Mononuclear cell (primary cell): ENCODE measurements at regions not wholly inside any gene's neighbourhood (a gene's known extent, or its start where the extent isn't known, plus 50 kb on each side); places are given as distances from the start of the nearest gene placed in this dataset.

Source experiments
- H3K27me3 ChIP-seq: 2 replicates; pipeline ENCODE4 v1.6.0; 2011; ENCODE audit warnings: low read length, control low read depth; ENCODE audit not compliant: insufficient read depth
- H3K4me1 ChIP-seq: 2 replicates; pipeline ENCODE4 v1.5.1; 2011; ENCODE audit warnings: mild to moderate bottlenecking, low read length, control low read depth; ENCODE audit not compliant: insufficient read depth
- H3K4me3 ChIP-seq: 2 replicates; pipeline ENCODE4 v1.5.1; 2011; ENCODE audit warnings: mild to moderate bottlenecking, low read length, moderate library complexity
- H3K9me3 ChIP-seq: 2 replicates; pipeline ENCODE4 v1.5.1; 2011; ENCODE audit warnings: low read depth, mild to moderate bottlenecking, control low read depth, low read length

DNA sequence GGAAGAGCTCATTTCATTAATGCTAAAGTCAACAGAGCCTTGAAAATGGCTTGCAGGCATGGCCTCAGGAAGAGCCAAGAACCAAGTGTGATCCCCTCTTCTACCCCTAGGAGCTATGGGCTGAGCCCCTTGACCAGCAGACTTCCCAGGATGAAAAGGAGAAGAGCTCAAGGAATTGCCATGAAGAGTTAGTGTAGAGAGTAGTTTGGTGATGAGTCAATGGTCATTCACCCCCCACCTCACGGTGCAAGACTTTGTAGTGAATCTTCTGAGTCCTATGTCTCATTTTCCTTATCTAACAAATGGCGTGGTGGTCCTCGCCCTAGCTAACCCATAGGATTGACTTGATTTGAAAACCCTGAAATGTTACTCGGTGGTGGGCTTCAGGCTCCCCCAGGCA lies 422.4 kb upstream of the CADM1 start:
- Histone ChIP-seq H3K27me3 (no peaks in the 10 kb centered on the region), H3K4me3 (no peak overlapping the region), H3K4me1 (peaks cover 19% of the 10 kb centered on the region), H3K9me3 (no peaks in the 10 kb centered on the region)

DNA sequence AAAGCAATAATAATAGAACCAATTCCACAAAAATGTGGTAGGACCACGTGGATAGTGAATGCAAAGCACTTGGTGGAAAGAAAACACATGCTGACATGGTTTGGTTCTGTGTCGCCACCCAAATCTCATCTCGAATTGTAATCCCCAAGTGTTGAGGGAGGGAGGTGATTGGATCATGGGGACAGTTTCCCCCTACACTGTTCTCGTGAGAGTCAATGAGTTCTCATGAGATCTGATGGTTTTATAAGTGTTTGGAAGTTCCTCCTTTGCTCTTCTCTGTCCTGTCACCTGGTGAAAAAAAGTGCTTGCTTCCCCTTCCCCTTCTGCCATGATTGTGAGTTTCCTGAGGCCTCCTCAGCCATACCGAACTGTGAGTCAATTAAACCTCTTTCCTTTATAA lies 421.9 kb upstream of the CADM1 start:
- Histone ChIP-seq H3K4me1 (peaks cover 15% of the 10 kb centered on the region), H3K4me3 (no peak overlapping the region), H3K27me3 (no peaks in the 10 kb centered on the region), H3K9me3 (no peaks in the 10 kb centered on the region)

DNA sequence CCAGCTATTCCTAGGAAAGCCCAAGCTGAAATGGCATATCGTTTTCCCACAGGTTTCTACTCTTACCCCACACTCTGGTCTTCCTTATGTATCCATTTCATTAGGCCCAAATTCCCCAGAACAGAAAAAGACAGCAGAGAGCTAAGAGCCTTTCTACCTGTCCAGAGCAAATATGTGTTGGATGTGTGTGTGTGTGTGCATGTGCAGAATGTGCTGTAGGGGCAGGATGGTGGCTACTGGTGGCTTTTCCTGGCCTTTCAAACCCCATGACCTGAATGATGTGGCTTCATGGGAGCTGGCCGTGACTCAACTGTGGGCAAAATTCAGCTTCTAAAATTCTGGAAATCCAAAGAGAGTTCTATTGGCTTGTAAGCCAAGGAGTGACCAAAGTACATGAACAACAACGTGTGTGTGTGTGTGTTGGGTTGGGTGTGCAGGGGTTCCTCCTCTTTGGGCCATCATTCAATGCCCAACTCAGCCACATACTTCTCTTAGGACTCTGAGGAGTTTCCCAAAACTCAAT lies 421.4 kb upstream of the CADM1 start:
- Histone ChIP-seq H3K4me1 (peaks cover 10% of the 10 kb centered on the region), H3K27me3 (no peaks in the 10 kb centered on the region), H3K4me3 (no peak overlapping the region), H3K9me3 (no peaks in the 10 kb centered on the region)

DNA sequence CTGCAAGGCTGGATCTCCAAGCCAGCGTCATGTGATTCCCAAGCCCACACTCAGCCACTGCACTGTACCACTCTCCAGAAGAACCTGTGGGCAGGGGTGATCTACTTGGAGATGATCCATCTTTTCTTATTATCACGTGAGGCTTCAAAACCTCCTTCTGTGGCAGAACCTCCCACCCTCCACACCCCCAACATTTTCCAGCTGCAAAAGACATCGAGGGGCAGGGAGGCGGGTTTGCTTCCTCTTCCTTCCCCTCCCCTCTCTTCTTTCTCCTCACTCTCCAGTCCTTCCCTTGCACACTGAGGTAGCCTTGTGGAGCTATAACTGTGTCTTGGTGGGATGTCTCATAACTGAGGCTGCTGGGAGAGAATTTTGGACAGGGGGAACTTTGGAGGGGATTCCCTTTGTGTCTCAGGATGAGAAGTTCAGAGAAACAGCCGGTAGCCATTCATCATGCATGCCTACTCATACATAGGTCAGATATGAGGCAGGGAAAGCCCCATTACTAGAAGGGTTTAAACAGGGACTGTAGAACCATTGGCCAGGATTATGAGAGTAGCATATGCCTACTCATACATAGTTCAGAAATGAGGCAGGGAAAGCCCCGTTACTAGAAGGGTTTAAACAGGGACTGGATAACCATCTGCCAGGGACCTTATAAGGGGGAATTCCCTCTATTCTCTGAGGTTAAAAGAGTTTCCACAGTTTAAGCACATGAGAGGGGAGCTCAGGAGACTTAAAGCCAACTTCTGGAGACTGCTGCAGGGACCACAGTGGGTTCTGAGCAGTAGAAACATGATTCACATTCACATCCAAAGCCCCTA lies 420.7 kb upstream of the CADM1 start:
- peaks cover 3% of the 10 kb centered on the region for H3K4me1 ChIP-seq
- H3K9me3 ChIP-seq, result no peaks in the 10 kb centered on the region
- H3K4me3 ChIP-seq, result no peak overlapping the region
- no peaks in the 10 kb centered on the region for H3K27me3 ChIP-seq

DNA sequence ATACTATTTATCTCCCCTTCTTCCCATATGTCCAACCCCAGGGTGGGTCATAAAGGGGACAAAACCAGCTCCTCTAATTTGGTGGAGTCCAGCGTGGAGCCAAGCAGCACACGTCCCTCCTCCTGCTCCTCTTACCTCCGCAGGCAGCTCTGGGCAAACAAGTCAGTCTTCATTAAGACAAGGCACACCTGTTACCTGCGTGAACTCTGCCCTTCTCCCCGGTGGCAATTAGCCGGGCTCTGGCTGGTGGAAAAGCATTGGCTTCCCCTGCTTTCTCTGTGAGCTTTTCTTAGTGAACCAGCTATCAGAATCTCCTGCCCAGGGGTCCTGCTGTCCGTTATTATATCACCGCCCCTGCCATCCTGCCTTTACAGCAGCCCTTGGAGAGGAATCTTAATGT lies 418.7 kb upstream of the CADM1 start:
- Histone ChIP-seq H3K27me3 (no peaks in the 10 kb centered on the region), H3K4me3 (no peak overlapping the region), H3K4me1 (no peaks in the 10 kb centered on the region), H3K9me3 (no peaks in the 10 kb centered on the region)

DNA sequence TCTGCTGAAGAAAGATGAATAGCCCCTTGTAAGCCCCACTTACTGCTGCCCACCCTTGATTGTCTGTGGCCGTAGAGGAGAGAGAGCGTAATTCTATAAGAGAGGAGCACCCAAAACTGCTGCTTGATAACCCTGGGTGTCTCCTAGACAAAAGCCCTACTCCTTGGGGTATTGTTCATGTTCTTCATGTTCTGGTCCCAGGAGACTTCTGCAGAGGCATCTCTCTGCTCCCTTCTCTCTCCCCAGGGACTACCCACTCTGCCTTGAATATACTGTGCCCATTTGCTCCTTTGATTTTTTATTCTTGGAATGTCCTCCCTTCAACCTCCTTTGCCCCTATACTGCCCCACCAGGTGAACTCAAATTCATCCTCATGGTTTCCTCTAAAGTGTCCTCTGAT lies 417.8 kb upstream of the CADM1 start:
- Histone ChIP-seq H3K4me1 (no peaks in the 10 kb centered on the region), H3K27me3 (no peaks in the 10 kb centered on the region), H3K4me3 (no peak overlapping the region), H3K9me3 (no peaks in the 10 kb centered on the region)

DNA sequence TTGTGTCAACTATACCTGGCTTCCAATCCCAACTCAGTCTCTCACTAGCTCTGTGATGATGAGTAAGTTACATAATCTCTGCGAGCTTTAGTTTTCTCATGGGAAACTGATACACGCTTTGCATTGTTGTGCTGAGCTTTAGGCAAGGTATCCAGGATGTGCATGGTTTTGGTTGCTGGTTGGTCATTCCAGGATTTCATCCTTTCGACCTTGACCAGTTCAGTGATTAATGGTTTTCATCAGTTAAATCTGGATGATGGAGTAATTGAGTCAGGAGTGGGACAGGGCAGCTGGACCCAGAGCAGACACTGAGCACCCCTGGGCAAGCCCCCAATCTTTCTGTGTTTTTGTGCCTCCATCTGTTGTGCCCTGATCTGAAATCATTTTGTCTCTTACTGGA lies 417.3 kb upstream of the CADM1 start:
- Histone ChIP-seq H3K4me1 (no peaks in the 10 kb centered on the region), H3K9me3 (no peaks in the 10 kb centered on the region)

DNA sequence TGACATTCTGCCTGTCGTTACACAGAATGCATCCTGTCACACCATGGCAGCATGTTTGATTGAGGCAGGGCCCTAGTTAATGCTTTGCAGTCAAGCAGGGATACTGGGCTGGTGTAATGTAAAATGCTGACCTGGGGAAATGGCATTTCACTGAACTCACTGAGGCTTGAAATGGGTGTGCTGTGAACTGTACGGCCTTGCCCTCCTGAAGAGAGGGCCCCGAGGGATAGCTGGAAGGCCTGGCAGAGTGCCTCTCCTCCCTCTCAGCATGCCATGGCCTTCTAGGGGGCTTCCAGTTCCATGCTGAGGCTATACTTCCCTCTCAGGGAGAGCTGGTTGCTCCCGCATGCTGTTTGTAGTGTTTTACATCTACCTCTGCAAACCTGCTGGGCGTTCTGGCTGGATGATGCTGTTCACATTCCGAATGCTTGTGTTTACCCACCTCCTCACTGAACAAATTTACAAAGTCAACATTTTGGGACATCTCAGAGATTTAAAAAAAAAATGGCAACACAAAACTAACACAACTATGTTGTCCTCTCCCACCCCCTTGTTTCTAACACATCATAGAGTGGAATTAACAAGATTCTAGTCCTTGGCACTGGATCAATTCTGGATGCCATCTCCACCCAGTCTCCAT lies 416.7 kb upstream of the CADM1 start:
- Histone ChIP-seq H3K4me3 (no peak overlapping the region), H3K9me3 (no peaks in the 10 kb centered on the region), H3K27me3 (no peaks in the 10 kb centered on the region), H3K4me1 (no peaks in the 10 kb centered on the region)

More for the DNA sequence above, 417.3 kb upstream of the CADM1 start:
- Histone ChIP-seq H3K4me3 (no peak overlapping the region), H3K27me3 (no peaks in the 10 kb centered on the region)

DNA sequence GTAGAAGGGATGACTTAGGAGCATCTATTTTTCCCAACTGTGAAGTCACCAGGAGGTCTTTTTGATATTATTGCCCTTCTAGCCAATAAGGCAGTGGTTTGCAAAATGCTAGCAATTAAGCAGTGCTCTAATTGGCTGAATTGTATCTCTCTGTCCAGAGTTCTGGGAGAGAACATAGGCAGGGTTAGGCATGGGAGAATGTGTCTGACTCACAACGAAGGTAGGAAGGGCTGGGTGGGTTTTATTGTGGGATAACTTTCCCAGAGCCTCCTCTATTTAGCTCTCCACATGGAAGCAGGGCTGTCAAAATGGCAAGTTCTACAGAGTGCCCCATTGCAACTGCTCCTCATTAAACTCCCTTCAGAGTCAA lies 415.9 kb upstream of the CADM1 start:
- no peak overlapping the region for H3K4me3 ChIP-seq
- H3K27me3 ChIP-seq, result no peaks in the 10 kb centered on the region
- H3K4me1 ChIP-seq, result no peaks in the 10 kb centered on the region
- H3K9me3 ChIP-seq, result no peaks in the 10 kb centered on the region

DNA sequence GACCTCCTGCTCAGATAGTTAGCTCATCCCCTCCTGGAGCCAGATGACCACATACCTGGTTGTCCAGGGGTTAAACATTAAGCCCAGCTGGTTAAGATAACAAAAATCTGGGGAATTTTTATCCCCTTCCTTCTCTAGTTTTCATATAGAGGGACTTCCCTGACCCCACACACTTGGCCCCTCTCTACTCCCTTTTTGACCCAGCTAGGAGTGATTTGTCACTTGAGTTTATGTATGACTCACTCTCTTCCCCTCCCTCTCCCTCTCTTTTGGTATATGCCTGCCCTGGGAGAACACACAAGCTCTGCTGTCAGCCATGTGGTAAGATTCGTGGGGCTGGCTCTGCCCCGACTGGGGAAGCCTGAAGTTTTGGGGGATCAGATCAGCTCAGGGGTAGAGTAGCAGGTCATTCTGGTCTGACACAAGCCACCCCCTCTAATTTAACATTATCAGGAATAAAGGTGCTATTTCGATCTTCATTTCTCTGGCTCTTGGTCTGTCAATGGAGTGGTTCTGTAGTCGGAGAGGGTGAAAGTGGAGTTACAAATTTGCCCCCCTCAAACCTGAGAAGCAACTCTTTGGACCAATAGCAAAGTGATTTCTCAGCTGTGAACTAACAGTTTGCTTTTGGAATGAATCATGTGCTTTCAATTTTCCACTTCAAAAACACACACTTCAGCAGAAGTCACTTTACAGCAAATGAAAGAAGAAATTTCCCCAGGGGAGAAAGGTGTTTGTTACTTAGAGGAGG lies 415.3 kb upstream of the CADM1 start:
- H3K27me3 ChIP-seq, result no peaks in the 10 kb centered on the region
- no peak overlapping the region for H3K4me3 ChIP-seq
- no peaks in the 10 kb centered on the region for H3K9me3 ChIP-seq
- no peaks in the 10 kb centered on the region for H3K4me1 ChIP-seq

DNA sequence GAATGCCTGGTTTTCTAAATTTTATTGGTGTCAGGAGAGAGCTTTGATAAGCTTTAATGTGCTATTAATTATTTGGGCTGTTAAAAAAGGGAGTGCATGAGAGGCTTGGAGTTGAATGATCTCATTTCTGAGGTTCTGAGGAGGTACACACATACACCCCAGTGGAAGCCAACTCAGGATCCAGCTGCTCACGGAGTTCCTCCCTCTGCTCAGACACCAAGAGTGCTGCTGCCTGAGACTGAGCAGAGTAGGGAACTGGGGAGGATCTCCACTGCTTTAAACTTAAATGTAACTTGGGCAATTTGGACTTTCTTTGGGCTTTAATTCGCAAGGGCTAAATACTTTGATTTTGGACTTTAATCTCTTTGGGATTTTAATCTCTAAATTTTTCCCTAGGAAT lies 414.4 kb upstream of the CADM1 start:
- no peaks in the 10 kb centered on the region for H3K4me1 ChIP-seq
- H3K27me3 ChIP-seq, result no peaks in the 10 kb centered on the region
- H3K9me3 ChIP-seq, result no peaks in the 10 kb centered on the region
- no peak overlapping the region for H3K4me3 ChIP-seq

DNA sequence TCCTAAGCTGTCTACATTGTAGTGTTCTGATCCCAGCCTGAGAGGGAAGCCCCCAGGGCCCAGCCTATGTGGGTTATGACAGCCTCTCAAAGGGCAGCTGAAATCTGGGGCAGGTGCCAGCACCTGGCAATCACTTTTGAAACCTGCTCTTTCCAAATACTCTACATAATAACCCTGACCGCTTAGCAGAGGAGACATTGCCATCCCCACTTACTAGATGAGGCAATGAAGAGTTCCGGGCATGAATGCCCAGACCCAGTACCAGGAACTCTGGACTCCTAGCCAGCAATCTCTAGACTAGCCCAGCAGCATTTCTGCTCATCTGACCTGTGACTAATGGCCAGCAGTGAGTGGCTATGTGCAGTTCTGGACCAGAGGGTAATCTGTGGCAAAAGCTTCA lies 412.4 kb upstream of the CADM1 start:
- H3K27me3 ChIP-seq, result no peaks in the 10 kb centered on the region
- no peaks in the 10 kb centered on the region for H3K9me3 ChIP-seq
- H3K4me3 ChIP-seq, result no peak overlapping the region
- H3K4me1 ChIP-seq, result peaks cover 16% of the 10 kb centered on the region

DNA sequence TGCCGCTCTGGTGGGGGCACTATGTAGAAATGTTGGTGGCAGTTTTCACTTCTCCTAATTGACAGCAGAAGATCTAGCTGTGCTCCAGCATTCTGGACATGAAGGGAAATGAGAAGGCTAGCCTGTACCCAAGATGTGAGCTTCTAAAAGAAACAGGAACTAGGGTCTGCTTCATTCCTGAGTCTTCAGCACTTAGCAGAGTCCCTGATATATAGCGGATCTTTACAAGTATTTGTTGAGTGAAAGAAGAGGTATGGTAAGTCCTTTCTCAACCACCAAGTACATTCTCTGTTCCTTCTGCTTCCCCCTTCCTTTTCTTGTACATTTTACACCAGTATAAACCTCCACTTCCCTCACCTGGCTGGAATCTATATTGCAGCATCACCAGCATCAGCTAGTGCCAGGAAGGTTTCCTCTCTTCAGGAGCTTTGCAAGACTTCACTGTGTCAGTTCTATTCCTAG lies 408.3 kb upstream of the CADM1 start:
- no peaks in the 10 kb centered on the region for H3K27me3 ChIP-seq
- H3K4me1 ChIP-seq, result peaks cover 16% of the 10 kb centered on the region
- no peak overlapping the region for H3K4me3 ChIP-seq
- no peaks in the 10 kb centered on the region for H3K9me3 ChIP-seq

DNA sequence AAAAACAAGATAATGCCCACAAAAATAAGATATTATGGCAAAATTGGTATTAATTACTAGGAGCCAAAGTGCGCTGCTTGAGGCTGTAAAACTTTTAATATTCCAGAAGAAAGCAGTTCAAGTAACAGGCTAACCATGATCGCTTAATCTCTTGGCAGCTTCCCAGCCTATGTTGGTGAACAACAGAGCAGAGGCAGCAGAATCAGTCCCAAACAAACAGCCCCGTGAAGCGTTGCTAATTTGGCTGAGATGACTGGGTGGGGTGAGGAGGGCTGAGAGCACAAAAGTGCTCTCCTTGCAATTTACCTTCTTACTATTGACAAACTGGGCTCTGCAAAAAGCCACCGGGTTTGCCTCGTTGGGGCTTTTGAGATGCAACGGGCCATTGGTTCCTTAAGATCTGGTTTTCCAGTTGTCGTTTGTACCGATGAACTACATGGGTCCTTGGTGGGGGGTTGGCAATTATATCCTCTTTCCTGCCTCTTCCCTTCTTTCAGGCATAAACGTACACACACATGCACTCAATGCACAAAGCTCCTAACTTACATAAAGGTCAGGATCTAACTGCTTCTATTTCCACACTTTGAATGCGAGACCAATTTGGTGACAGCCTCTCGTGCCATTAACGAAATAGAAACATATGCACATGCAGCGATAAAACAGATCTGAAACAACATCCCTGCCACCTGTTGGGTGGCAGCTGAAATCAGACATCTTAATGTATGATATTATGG lies 407.6 kb upstream of the CADM1 start:
- H3K4me1 ChIP-seq, result peaks cover 16% of the 10 kb centered on the region
- H3K27me3 ChIP-seq, result no peaks in the 10 kb centered on the region
- no peak overlapping the region for H3K4me3 ChIP-seq
- H3K9me3 ChIP-seq, result no peaks in the 10 kb centered on the region

DNA sequence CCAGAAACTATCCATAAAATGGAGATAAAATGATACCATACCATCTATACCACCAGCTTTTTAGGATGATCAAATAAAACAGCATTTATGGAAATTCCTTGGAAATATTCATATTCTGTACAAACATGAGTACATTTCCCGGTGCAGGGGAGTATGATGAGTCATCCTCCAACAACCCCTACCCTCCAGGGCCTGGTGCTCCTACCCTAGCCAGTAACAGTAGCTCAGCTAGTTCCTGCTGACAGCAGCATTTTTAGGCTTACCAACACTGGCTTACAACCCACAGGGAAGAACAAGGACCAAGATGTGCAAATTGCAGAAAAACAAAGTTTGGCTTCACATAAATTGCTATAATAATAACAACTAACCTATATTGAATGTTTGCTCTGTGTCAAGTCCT lies 406.2 kb upstream of the CADM1 start:
- peaks cover 16% of the 10 kb centered on the region for H3K4me1 ChIP-seq
- no peaks in the 10 kb centered on the region for H3K9me3 ChIP-seq
- H3K27me3 ChIP-seq, result no peaks in the 10 kb centered on the region
- H3K4me3 ChIP-seq, result no peak overlapping the region
